Mesothelial cell of epicardium (in vitro differentiated cells): ENCODE measurements at regions not wholly inside any gene's neighbourhood (a gene's known extent, or its start where the extent isn't known, plus 50 kb on each side); places are given as distances from the start of the nearest gene placed in this dataset.

Experiments used
- DNase-seq, 2 experiments: peaks; one replicate each; pipeline ENCODE4 v3.0.0; 2021; ENCODE audit warnings: low spot score in 2 of 2; ENCODE audit not compliant: unreplicated experiment in 2 of 2
- H3K27ac Mint-ChIP-seq: 2 replicates; pipeline ENCODE4 v1.8.0; 2021; ENCODE audit warnings: mixed read lengths
- H3K27me3 Mint-ChIP-seq: 2 replicates; pipeline ENCODE4 v1.8.0; 2021; ENCODE audit warnings: low read depth, mixed read lengths
- H3K36me3 Mint-ChIP-seq: 2 replicates; pipeline ENCODE4 v1.8.0; 2021; ENCODE audit warnings: mixed read lengths
- H3K4me1 Mint-ChIP-seq: 2 replicates; pipeline ENCODE4 v1.8.0; 2021; ENCODE audit warnings: mixed read lengths
- H3K4me3 Mint-ChIP-seq: 2 replicates; pipeline ENCODE4 v1.8.0; 2021; ENCODE audit warnings: mild to moderate bottlenecking, moderate library complexity, mixed read lengths
- H3K9me3 Mint-ChIP-seq: 2 replicates; pipeline ENCODE4 v1.8.0; 2021; ENCODE audit warnings: mixed read lengths
- CTCF ChIP-seq: fragments of 200-600 bp; sonication (generic); IDR thresholded peaks from one replicate; pipeline ENCODE4 v1.5.0; 2021; ENCODE audit warnings: antibody characterized with exemption; ENCODE audit not compliant: unreplicated experiment

- H3K9me3 Mint-ChIP-seq = peaks cover 28% of the 10 kb centered on the region
- no peaks in the 10 kb centered on the region for H3K36me3 Mint-ChIP-seq
- peaks cover 2% of the 10 kb centered on the region for H3K27me3 Mint-ChIP-seq
- DNase-seq = no peak
- H3K4me1 Mint-ChIP-seq = no peaks in the 10 kb centered on the region
- TF ChIP-seq CTCF = no peak
- H3K4me3 Mint-ChIP-seq = no peak overlapping the region
- H3K27ac Mint-ChIP-seq = no peak overlapping the region
Observed at GRCh38 chrX:73270753-73271152, 56.1 kb upstream of the NAP1L2 start.

- Mint-ChIP-seq H3K27me3 (peaks cover 2% of the 10 kb centered on the region), H3K27ac (no peak overlapping the region), H3K9me3 (peaks cover 28% of the 10 kb centered on the region), H3K4me3 (no peak overlapping the region), H3K36me3 (no peaks in the 10 kb centered on the region), H3K4me1 (no peaks in the 10 kb centered on the region)
- no peak for TF ChIP-seq CTCF
- DNase-seq = no peak
Observed at GRCh38 chrX:73268463-73268862, 53.8 kb upstream of the NAP1L2 start.

- DNase-seq = no peak
- TF ChIP-seq CTCF = no peak
- Mint-ChIP-seq H3K36me3 (no peaks in the 10 kb centered on the region), H3K27me3 (peaks cover 2% of the 10 kb centered on the region), H3K27ac (no peak overlapping the region), H3K4me1 (no peaks in the 10 kb centered on the region), H3K9me3 (peaks cover 28% of the 10 kb centered on the region), H3K4me3 (no peak overlapping the region)
Observed at GRCh38 chrX:73267979-73268378, 53.3 kb upstream of the NAP1L2 start.

- no peak overlapping the region for H3K27ac Mint-ChIP-seq
- no peaks in the 10 kb centered on the region for H3K36me3 Mint-ChIP-seq
- no peak overlapping the region for H3K4me3 Mint-ChIP-seq
- no peak for DNase-seq
- no peaks in the 10 kb centered on the region for H3K4me1 Mint-ChIP-seq
- peaks cover 24% of the 10 kb centered on the region for H3K9me3 Mint-ChIP-seq
- TF ChIP-seq CTCF = no peak
- peaks cover 2% of the 10 kb centered on the region for H3K27me3 Mint-ChIP-seq
Observed at GRCh38 chrX:73267206-73267605, 52.6 kb upstream of the NAP1L2 start.

GRCh38 chrX:73266766-73267165, 52.1 kb upstream of the NAP1L2 start:
- Mint-ChIP-seq H3K27ac (no peak overlapping the region), H3K27me3 (peaks cover 2% of the 10 kb centered on the region), H3K9me3 (peaks cover 25% of the 10 kb centered on the region), H3K4me3 (no peak overlapping the region), H3K36me3 (no peaks in the 10 kb centered on the region), H3K4me1 (no peaks in the 10 kb centered on the region)
- TF ChIP-seq CTCF = no peak
- no peak for DNase-seq
